T-cell (primary cell): ENCODE measurements at regions not wholly inside any gene's neighbourhood (a gene's known extent, or its start where the extent isn't known, plus 50 kb on each side); places are given as distances from the start of the nearest gene placed in this dataset.

ENCODE experiments used
- ATAC-seq, 4 experiments: fragments of 200-7000 bp in 3 of 4; fragments of 150-1000 bp in 1 of 4; cut with Tn5 transposase; replicated peaks in 1 of 4; 1 replicate in 3 of 4; 2 replicates in 1 of 4; pipeline ENCODE4 v1.10.0; 2021; ENCODE audit warnings: moderate library complexity in 3 of 4, mild to moderate bottlenecking in 2 of 4, moderate number of reproducible peaks in 1 of 4
- CTCF ChIA-PET, 2 donors: fragments of 300-600 bp; sonication (Branson Sonifier 250); formaldehyde crosslinking; loops; one replicate each; lab custom pipeline; 2022; ENCODE audit warnings: antibody characterized with exemption in 2 of 2; lab: Charles Lee
- POLR2A ChIA-PET, 2 donors: fragments of 300-600 bp; sonication (Branson Sonifier 250); formaldehyde crosslinking; loops; one replicate each; lab custom pipeline; 2022; ENCODE audit warnings: antibody characterized with exemption in 2 of 2; lab: Charles Lee
- DNase-seq, 35 experiments: peaks; one replicate each; pipeline versions ENCODE4 v3.0.0 to v3.0.0-alpha.2; 2013 to 2023
- H3K27ac ChIP-seq: one replicate; pipeline ENCODE4 v1.5.1; 2013; ENCODE audit warnings: low read length
- H3K27me3 ChIP-seq, 2 experiments: replicated peaks in 1 of 2; 1 replicate in 1 of 2; 2 replicates in 1 of 2; pipeline versions ENCODE4 v1.6.1 to v1.7.0; 2013; ENCODE audit warnings: low read length in 1 of 2, mixed read lengths in 1 of 2; ENCODE audit not compliant: control insufficient read depth in 2 of 2, insufficient read depth in 2 of 2; ENCODE audit errors: extremely low read depth in 1 of 2
- H3K36me3 ChIP-seq, 2 donors: 1 replicate in 1 of 2; 2 replicates in 1 of 2; pipeline versions ENCODE4 v1.6.1 to v1.7.0; 2013; ENCODE audit warnings: low read length in 1 of 2; ENCODE audit not compliant: control insufficient read depth in 2 of 2, insufficient read depth in 1 of 2; ENCODE audit errors: extremely low read depth in 1 of 2
- H3K4me1 ChIP-seq, 2 experiments: 1 replicate in 1 of 2; 2 replicates in 1 of 2; pipeline versions ENCODE4 v1.6.1 to v1.7.0; 2013; ENCODE audit warnings: low read length in 2 of 2, mixed read lengths in 1 of 2; ENCODE audit not compliant: insufficient read depth in 2 of 2, control insufficient read depth in 1 of 2; ENCODE audit errors: extremely low read depth in 1 of 2
- H3K4me3 ChIP-seq, 2 donors: 1 replicate in 1 of 2; 2 replicates in 1 of 2; pipeline versions ENCODE4 v1.5.1 to v1.7.0; 2013; ENCODE audit warnings: mild to moderate bottlenecking in 2 of 2, low read length in 1 of 2, moderate library complexity in 1 of 2; ENCODE audit not compliant: control insufficient read depth in 1 of 2; ENCODE audit errors: extremely low read depth in 1 of 2
- H3K9me3 ChIP-seq: 2 replicates; pipeline ENCODE4 v1.7.0; 2013
- H3K27ac Mint-ChIP-seq, 2 donors: one replicate each; pipeline ENCODE4 v1.8.0; 2020 to 2021; ENCODE audit warnings: mild to moderate bottlenecking in 2 of 2, mixed read lengths in 2 of 2
- H3K27me3 Mint-ChIP-seq, 2 donors: one replicate each; pipeline ENCODE4 v1.8.0; 2021 to 2022; ENCODE audit warnings: mixed read lengths in 2 of 2
- H3K36me3 Mint-ChIP-seq: one replicate; pipeline ENCODE4 v1.8.0; 2021; ENCODE audit warnings: mixed read lengths
- H3K4me1 Mint-ChIP-seq, 3 donors: one replicate each; pipeline ENCODE4 v1.8.0; 2020 to 2022; ENCODE audit warnings: mixed read lengths in 3 of 3, mild to moderate bottlenecking in 1 of 3
- H3K4me3 Mint-ChIP-seq, 3 donors: one replicate each; pipeline ENCODE4 v1.8.0; 2020 to 2022; ENCODE audit warnings: mild to moderate bottlenecking in 3 of 3, mixed read lengths in 3 of 3, moderate library complexity in 3 of 3
- H3K9me3 Mint-ChIP-seq, 3 donors: one replicate each; pipeline ENCODE4 v1.8.0; 2020 to 2022; ENCODE audit warnings: mixed read lengths in 3 of 3
- WGBS: methylation state at CpG from one replicate; pipeline ENCODE4 v1.1.5; 2013; ENCODE audit warnings: missing lambda C conversion rate; ENCODE audit not compliant: insufficient coverage; 5-methylcytosine and 5-hydroxymethylcytosine counted together

DNA sequence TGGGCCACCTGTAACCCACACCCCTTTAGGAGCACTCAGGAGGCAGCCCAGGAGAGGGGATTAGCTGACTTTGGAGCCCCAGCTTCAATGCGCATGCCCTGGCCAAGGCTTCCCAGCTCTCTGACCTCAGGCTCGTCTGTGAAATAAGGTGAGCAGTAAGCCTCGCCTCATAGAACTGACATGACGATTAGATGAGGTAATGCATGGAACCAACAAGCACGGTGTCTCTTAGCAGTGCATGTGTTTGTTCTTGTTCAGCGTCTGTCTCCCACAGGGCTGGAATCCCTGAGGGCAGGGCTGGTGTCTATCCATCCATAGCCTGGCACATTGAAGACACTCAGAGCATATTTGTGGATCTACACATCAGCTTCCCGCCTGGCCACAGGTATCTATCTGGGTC is 415.4 kb downstream of the MN1 start:
- peaks cover 0 to 19% of the 10 kb centered on the region in 2 experiments for H3K27me3 ChIP-seq
- no peaks in the 10 kb centered on the region for H3K4me1 ChIP-seq
- ChIA-PET CTCF (no interaction called here), POLR2A (no interaction called here)
- ATAC-seq (no peak), DNase-seq (no peak)
- H3K27me3 Mint-ChIP-seq = peaks cover 13 to 20% of the 10 kb centered on the region in 2 donors
- H3K9me3 ChIP-seq = no peaks in the 10 kb centered on the region
- H3K4me1 Mint-ChIP-seq = no peaks in the 10 kb centered on the region
- no peak overlapping the region for H3K27ac Mint-ChIP-seq
- no peak overlapping the region for H3K4me3 Mint-ChIP-seq
- WGBS = 87% methylated on average over 7 of the region's 7 CpGs
- H3K4me3 ChIP-seq = no peak overlapping the region
- no peaks in the 10 kb centered on the region for H3K36me3 ChIP-seq
- no peak overlapping the region for H3K27ac ChIP-seq
- no peaks in the 10 kb centered on the region for H3K9me3 Mint-ChIP-seq
- H3K36me3 Mint-ChIP-seq = no peaks in the 10 kb centered on the region

- WGBS = no CpG with 5 or more reads among the region's 6 CpGs
- no peaks in the 10 kb centered on the region for H3K4me1 ChIP-seq
- ATAC-seq (no peak), DNase-seq (no peak)
- POLR2A ChIA-PET = no interaction called here
- H3K27me3 ChIP-seq = peaks cover 0 to 14% of the 10 kb centered on the region in 2 experiments
- CTCF ChIA-PET = no interaction called here
- Mint-ChIP-seq H3K4me3 (no peak overlapping the region), H3K36me3 (no peaks in the 10 kb centered on the region), H3K27ac (no peak overlapping the region), H3K27me3 (peaks cover 10 to 19% of the 10 kb centered on the region in 2 donors), H3K4me1 (no peaks in the 10 kb centered on the region), H3K9me3 (no peaks in the 10 kb centered on the region)
- H3K9me3 ChIP-seq = no peaks in the 10 kb centered on the region
- no peak overlapping the region for H3K4me3 ChIP-seq
- no peak overlapping the region for H3K27ac ChIP-seq
- H3K36me3 ChIP-seq = no peaks in the 10 kb centered on the region
These were observed 414.0 kb downstream of the MN1 start for GRCh38 chr22:27387561-27387960.

GRCh38 chr22:27388090-27388600 is 413.4 kb downstream of the MN1 start:
- H3K27ac ChIP-seq = no peak overlapping the region
- Mint-ChIP-seq H3K27ac (no peak overlapping the region), H3K36me3 (no peaks in the 10 kb centered on the region), H3K4me1 (no peaks in the 10 kb centered on the region), H3K9me3 (no peaks in the 10 kb centered on the region), H3K4me3 (no peak overlapping the region), H3K27me3 (peaks cover 10 to 19% of the 10 kb centered on the region in 2 donors)
- DNase-seq = no peak
- no peaks in the 10 kb centered on the region for H3K9me3 ChIP-seq
- H3K4me3 ChIP-seq = no peak overlapping the region
- no peak for ATAC-seq
- no peaks in the 10 kb centered on the region for H3K4me1 ChIP-seq
- POLR2A ChIA-PET = no interaction called here
- H3K27me3 ChIP-seq = peaks cover 0 to 14% of the 10 kb centered on the region in 2 experiments
- CTCF ChIA-PET = no interaction called here
- no peaks in the 10 kb centered on the region for H3K36me3 ChIP-seq
- WGBS = 40% methylated on average over 1 of the region's 3 CpGs

DNA sequence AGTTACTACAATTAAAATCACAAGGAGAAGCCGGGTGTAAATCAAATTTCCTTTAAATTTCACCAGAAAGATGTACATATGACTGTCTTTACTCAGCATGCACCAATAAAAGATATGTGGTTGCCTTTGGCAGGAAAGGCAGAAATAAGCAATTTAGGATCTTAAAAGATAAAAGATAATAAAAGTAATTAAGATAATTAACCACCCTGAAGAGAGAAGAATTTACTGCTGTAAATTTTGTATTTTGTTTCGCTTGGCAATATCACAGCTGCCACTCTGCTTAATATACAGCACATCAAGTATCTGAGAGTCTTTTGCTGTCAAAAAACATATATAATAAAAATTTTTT is 411.9 kb downstream of the MN1 start:
- peaks cover 0 to 13% of the 10 kb centered on the region in 2 experiments for H3K27me3 ChIP-seq
- H3K27ac Mint-ChIP-seq = no peak overlapping the region
- H3K27me3 Mint-ChIP-seq = peaks cover 10 to 24% of the 10 kb centered on the region in 2 donors
- no peak overlapping the region for H3K4me3 Mint-ChIP-seq
- ChIA-PET POLR2A (no interaction called here), CTCF (no interaction called here)
- no peak for DNase-seq
- no CpG with 5 or more reads among the region's 2 CpGs for WGBS
- H3K4me1 ChIP-seq = no peaks in the 10 kb centered on the region
- peaks cover 0 to 5% (median 0%) of the 10 kb centered on the region in 3 donors for H3K9me3 Mint-ChIP-seq
- H3K4me1 Mint-ChIP-seq = no peaks in the 10 kb centered on the region
- H3K36me3 Mint-ChIP-seq = no peaks in the 10 kb centered on the region
- no peak overlapping the region for H3K27ac ChIP-seq
- no peak overlapping the region for H3K4me3 ChIP-seq
- no peaks in the 10 kb centered on the region for H3K36me3 ChIP-seq
- H3K9me3 ChIP-seq = no peaks in the 10 kb centered on the region
- no peak for ATAC-seq

GRCh38 chr22:27391092-27391770 is 410.3 kb downstream of the MN1 start:
- peaks cover 10 to 26% of the 10 kb centered on the region in 2 donors for H3K27me3 Mint-ChIP-seq
- no peak overlapping the region for H3K4me3 Mint-ChIP-seq
- ChIA-PET CTCF (no interaction called here), POLR2A (no interaction called here)
- H3K27ac Mint-ChIP-seq = no peak overlapping the region
- H3K9me3 ChIP-seq = no peaks in the 10 kb centered on the region
- 68% methylated on average over 6 of the region's 7 CpGs for WGBS
- no peaks in the 10 kb centered on the region for H3K4me1 Mint-ChIP-seq
- no peak for ATAC-seq
- peaks cover 0 to 4% of the 10 kb centered on the region in 2 experiments for H3K27me3 ChIP-seq
- H3K27ac ChIP-seq = no peak overlapping the region
- no peak for DNase-seq
- no peaks in the 10 kb centered on the region for H3K4me1 ChIP-seq
- peaks cover 0 to 9% (median 0%) of the 10 kb centered on the region in 3 donors for H3K9me3 Mint-ChIP-seq
- no peaks in the 10 kb centered on the region for H3K36me3 Mint-ChIP-seq
- no peaks in the 10 kb centered on the region for H3K36me3 ChIP-seq
- no peak overlapping the region for H3K4me3 ChIP-seq

- POLR2A ChIA-PET = no interaction called here
- Histone ChIP-seq H3K4me1 (no peaks in the 10 kb centered on the region), H3K36me3 (no peaks in the 10 kb centered on the region), H3K27ac (no peak overlapping the region), H3K9me3 (no peaks in the 10 kb centered on the region), H3K4me3 (no peak overlapping the region), H3K27me3 (peaks cover 0 to 4% of the 10 kb centered on the region in 2 experiments)
- Mint-ChIP-seq H3K27ac (no peak overlapping the region), H3K36me3 (no peaks in the 10 kb centered on the region), H3K9me3 (peaks cover 0 to 9% (median 0%) of the 10 kb centered on the region in 3 donors), H3K4me1 (no peaks in the 10 kb centered on the region), H3K4me3 (no peak overlapping the region), H3K27me3 (peaks cover 10 to 26% of the 10 kb centered on the region in 2 donors)
- WGBS = no CpG with 5 or more reads among the region's 4 CpGs
- CTCF ChIA-PET = no interaction called here
- DNase-seq (no peak), ATAC-seq (no peak)
These were observed 408.2 kb downstream of the MN1 start for GRCh38 chr22:27393371-27393770.
